ENCODE measurements at regions not wholly inside any gene's neighbourhood (a gene's known extent, or its start where the extent isn't known, plus 50 kb on each side); places are given as distances from the start of the nearest gene placed in this dataset.
"Not testable (repeated sequence)": the region's sequence is repeated elsewhere in the genome, so short reads cannot be mapped to it uniquely, and the experiment has no call there.

DNA sequence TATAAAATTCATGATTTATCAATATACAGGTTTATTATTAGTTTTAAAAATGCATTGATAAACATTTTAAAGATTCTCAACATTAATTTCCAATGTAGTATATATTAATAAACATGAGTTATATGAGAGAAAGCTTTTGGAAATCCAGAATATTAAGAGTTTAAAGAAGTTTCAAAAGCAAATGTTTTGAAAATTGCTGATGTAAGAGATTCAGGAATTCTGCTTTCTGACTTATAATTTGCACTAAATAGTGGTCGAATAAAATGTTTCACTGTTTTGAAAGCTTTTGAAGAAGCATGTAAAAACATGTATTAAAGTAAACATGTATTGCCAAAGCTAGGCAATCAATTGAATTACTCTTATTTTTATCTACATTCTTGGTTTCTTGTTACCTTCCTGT lies 151.2 kb upstream of the CXorf51B start:
- Mint-ChIP-seq H3K4me1 (no peaks in the 10 kb centered on the region), H3K27me3 (ENCODE audit: low read depth) (no peaks in the 10 kb centered on the region), H3K9me3 (peaks cover 23% of the 10 kb centered on the region), H3K4me3 (no peak overlapping the region), H3K27ac (no peak overlapping the region), H3K36me3 (ENCODE audit: low read depth) (no peaks in the 10 kb centered on the region)
- TF ChIP-seq, protein P1, sequence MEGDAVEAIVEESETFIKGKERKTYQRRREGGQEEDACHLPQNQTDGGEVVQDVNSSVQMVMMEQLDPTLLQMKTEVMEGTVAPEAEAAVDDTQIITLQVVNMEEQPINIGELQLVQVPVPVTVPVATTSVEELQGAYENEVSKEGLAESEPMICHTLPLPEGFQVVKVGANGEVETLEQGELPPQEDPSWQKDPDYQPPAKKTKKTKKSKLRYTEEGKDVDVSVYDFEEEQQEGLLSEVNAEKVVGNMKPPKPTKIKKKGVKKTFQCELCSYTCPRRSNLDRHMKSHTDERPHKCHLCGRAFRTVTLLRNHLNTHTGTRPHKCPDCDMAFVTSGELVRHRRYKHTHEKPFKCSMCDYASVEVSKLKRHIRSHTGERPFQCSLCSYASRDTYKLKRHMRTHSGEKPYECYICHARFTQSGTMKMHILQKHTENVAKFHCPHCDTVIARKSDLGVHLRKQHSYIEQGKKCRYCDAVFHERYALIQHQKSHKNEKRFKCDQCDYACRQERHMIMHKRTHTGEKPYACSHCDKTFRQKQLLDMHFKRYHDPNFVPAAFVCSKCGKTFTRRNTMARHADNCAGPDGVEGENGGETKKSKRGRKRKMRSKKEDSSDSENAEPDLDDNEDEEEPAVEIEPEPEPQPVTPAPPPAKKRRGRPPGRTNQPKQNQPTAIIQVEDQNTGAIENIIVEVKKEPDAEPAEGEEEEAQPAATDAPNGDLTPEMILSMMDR (IDR thresholded peaks at IDR 0.05; ENCODE audit: unreplicated experiment in 3 of 3): no peak

DNA sequence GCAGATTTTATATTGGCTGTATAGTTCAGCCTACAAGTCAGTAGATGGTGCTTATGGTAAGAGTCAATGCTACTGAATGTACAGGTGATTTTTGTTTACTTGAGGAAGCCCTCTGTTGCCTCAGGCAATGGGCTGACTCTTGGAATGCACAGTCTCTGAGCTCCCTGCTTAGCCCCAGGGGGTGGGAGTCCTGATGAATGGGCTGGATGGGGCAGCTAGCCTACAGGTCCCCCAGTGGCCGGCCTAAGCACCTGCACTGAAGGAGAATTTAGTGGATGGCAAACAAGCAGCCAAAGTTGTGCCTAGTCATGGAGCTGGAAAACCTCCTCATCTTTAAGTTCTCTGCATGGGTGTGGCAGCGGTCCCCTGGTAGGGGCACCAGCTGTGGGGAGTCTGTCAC lies 101.8 kb upstream of the CXorf51B start:
- no peaks in the 10 kb centered on the region for H3K36me3 Mint-ChIP-seq (ENCODE audit: low read depth)
- H3K27ac Mint-ChIP-seq: no peak overlapping the region
- peaks cover 19% of the 10 kb centered on the region for H3K9me3 Mint-ChIP-seq
- H3K4me1 Mint-ChIP-seq: no peaks in the 10 kb centered on the region
- H3K27me3 Mint-ChIP-seq (ENCODE audit: low read depth): no peaks in the 10 kb centered on the region
- TF ChIP-seq, protein P1 (IDR thresholded peaks at IDR 0.05; ENCODE audit: unreplicated experiment in 3 of 3): no peak
- H3K4me3 Mint-ChIP-seq: no peak overlapping the region

DNA sequence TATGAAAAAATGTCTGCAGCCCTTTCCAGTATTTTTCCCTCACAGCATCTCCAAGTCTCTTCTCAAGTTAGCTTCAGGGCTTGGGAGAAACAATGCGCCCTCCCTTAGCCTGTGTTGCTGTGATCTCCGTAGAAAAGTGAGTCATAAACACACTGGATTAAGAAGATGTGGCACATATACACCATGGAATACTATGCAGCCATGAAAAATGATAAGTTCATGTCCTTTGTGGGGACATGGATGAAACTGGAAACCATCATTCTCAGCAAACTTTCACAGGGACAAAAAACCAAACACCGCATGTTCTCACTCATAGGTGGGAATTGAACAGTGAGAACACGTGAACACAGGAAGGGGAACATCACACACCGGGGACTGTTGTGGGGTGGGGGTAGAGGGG lies 100.7 kb upstream of the CXorf51B start:
- not testable (repeated sequence) for H3K4me3 Mint-ChIP-seq; H3K4me1 Mint-ChIP-seq; H3K27me3 Mint-ChIP-seq (ENCODE audit: low read depth); H3K36me3 Mint-ChIP-seq (ENCODE audit: low read depth); H3K27ac Mint-ChIP-seq
- H3K9me3 Mint-ChIP-seq: peaks cover 20% of the 10 kb centered on the region

DNA sequence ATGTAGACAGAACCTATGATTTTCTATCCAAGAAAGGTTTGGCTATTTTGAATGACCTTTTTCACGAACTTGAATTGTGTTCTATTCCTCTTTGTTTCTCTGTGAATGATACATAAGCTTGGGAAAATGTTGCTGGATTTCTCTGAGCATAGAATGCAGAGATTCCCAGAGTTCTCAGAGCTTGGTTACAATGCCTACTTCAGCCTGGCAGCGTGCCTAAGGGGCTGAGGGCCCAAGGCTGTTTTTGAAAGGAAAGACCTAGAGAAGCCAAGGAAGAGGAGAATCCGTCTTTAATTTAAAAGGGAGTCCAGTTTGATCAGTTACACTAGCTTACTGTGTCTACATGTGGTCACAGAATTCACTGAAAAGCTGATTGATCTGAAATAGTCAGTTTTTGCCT lies 55.3 kb upstream of the CXorf51B start:
- Mint-ChIP-seq H3K4me1 (no peaks in the 10 kb centered on the region), H3K27ac (peak overlapping the region; percentile 37 to 80 (median 72)), H3K36me3 (ENCODE audit: low read depth) (no peaks in the 10 kb centered on the region), H3K9me3 (no peaks in the 10 kb centered on the region), H3K4me3 (no peak overlapping the region), H3K27me3 (ENCODE audit: low read depth) (no peaks in the 10 kb centered on the region)
- TF ChIP-seq, protein P1 (IDR thresholded peaks at IDR 0.05; ENCODE audit: unreplicated experiment in 3 of 3): no peak

DNA sequence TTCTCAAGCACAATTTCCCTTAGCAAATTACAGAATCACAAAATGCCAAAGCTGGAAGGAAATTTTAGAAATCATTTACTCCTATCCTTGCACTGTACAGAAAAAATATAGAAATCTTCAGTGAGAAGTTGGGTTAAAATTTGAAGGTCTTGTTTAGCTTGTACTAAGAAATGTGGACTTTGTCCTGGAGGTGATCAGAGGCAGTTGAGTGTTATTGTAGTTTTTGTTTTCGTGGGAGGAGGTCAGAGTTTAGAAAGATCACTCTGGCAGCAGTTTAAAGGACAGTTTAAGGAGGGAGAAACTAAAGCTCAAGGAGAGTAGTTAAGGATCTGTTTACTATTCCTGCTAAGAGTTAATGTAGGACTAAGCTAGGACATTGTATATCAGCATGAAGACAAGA lies 54.4 kb upstream of the CXorf51B start:
- Mint-ChIP-seq H3K4me3 (no peak overlapping the region), H3K36me3 (ENCODE audit: low read depth) (no peaks in the 10 kb centered on the region), H3K4me1 (peaks cover 3% of the 10 kb centered on the region), H3K9me3 (no peaks in the 10 kb centered on the region), H3K27me3 (ENCODE audit: low read depth) (no peaks in the 10 kb centered on the region), H3K27ac (peak overlapping the region; percentile 12 to 72 (median 37))
- TF ChIP-seq, protein P1 (IDR thresholded peaks at IDR 0.05; ENCODE audit: unreplicated experiment in 3 of 3): no peak
